ENCODE measurements at regions not wholly inside any gene's neighbourhood (a gene's known extent, or its start where the extent isn't known, plus 50 kb on each side); places are given as distances from the start of the nearest gene placed in this dataset.
A peak's percentile ranks its signal among the peaks of the same experiment; 100 is the strongest.
"Not testable (repeated sequence)": the region's sequence is repeated elsewhere in the genome, so short reads cannot be mapped to it uniquely, and the experiment has no call there.

- no peak for DNase-seq
Observed at GRCh38 chr10:84571146-84571545, 242.8 kb downstream of the CCSER2 start.

GRCh38 chr10:84574102-84574501 is 245.7 kb downstream of the CCSER2 start:
- DNase-seq, result no peak

GRCh38 chr10:84581976-84582375 is 253.6 kb downstream of the CCSER2 start:
- no peak for DNase-seq

- DNase-seq, result no peak
Observed at GRCh38 chr10:84583501-84583900, 255.1 kb downstream of the CCSER2 start.

- no peak for DNase-seq
Observed at GRCh38 chr10:84587789-84588188, 259.4 kb downstream of the CCSER2 start.

GRCh38 chr10:84588426-84588825 is 260.0 kb downstream of the CCSER2 start:
- no peak for DNase-seq

GRCh38 chr10:84588971-84589370 is 260.6 kb downstream of the CCSER2 start:
- DNase-seq, result no peak

- DNase-seq, result no peak
Observed at GRCh38 chr10:84589526-84590205, 261.3 kb downstream of the CCSER2 start.

GRCh38 chr10:84590327-84591193 is 262.2 kb downstream of the CCSER2 start:
- no peak for DNase-seq

GRCh38 chr10:84593506-84593905 is 265.1 kb downstream of the CCSER2 start:
- DNase-seq, result no peak

GRCh38 chr10:84596585-84596984 is 268.2 kb downstream of the CCSER2 start:
- DNase-seq, result no peak

GRCh38 chr10:84599254-84599653 is 270.9 kb downstream of the CCSER2 start:
- no peak for DNase-seq

GRCh38 chr10:84600947-84601346 is 272.6 kb downstream of the CCSER2 start:
- DNase-seq, result no peak

- DNase-seq, result not testable (repeated sequence)
Observed at GRCh38 chr10:84602543-84602942, 274.2 kb downstream of the CCSER2 start.

- DNase-seq, result no peak
Observed at GRCh38 chr10:84603971-84604370, 275.6 kb downstream of the CCSER2 start.

- no peak for DNase-seq
Observed at GRCh38 chr10:84605802-84606201, 277.4 kb downstream of the CCSER2 start.

GRCh38 chr10:84606428-84606827 is 278.0 kb downstream of the CCSER2 start:
- no peak for DNase-seq

GRCh38 chr10:84607044-84607443 is 278.7 kb downstream of the CCSER2 start:
- DNase-seq, result no peak

GRCh38 chr10:84607523-84607922 is 279.1 kb downstream of the CCSER2 start:
- DNase-seq, result no peak

- DNase-seq, result no peak
Observed at GRCh38 chr10:84608126-84608525, 279.7 kb downstream of the CCSER2 start.

- DNase-seq, result peak; percentile 67
Observed at GRCh38 chr10:84613336-84614021, 285.1 kb downstream of the CCSER2 start.

GRCh38 chr10:84626397-84627087 is 298.2 kb downstream of the CCSER2 start:
- no peak for DNase-seq

- no peak for DNase-seq
Observed at GRCh38 chr10:84632866-84633265, 304.5 kb downstream of the CCSER2 start.

All from NCI-H774 (cell line).